OCI-LY1 (cell line): ENCODE measurements at regions not wholly inside any gene's neighbourhood (a gene's known extent, or its start where the extent isn't known, plus 50 kb on each side); places are given as distances from the start of the nearest gene placed in this dataset.

Source experiments
- H2AFZ ChIP-seq: fragments of 200-600 bp; sonication (generic), shearing (Covaris generic); 2 replicates; pipeline ENCODE4 v1.6.0; 2014; ENCODE audit warnings: antibody characterized with exemption, mild to moderate bottlenecking, low read length
- H3F3A ChIP-seq: fragments of 200-600 bp; sonication (generic), shearing (Covaris generic); 2 replicates; pipeline ENCODE4 v1.6.0; 2014; ENCODE audit warnings: mild to moderate bottlenecking, antibody characterized with exemption, low read length, moderate library complexity; ENCODE audit not compliant: insufficient read depth
- H3K27ac ChIP-seq: fragments of 200-600 bp; sonication (generic); 2 replicates; pipeline ENCODE4 v1.5.1; 2014; ENCODE audit warnings: low read length, mixed run types, mild to moderate bottlenecking, low read depth; ENCODE audit not compliant: poor library complexity, severe bottlenecking
- H3K27me3 ChIP-seq: fragments of 200-600 bp; sonication (generic); 2 replicates; pipeline ENCODE4 v1.6.0; 2014; ENCODE audit warnings: antibody characterized with exemption, mild to moderate bottlenecking, low read length, moderate library complexity; ENCODE audit not compliant: insufficient read depth
- H3K36me3 ChIP-seq: fragments of 200-600 bp; sonication (generic); 2 replicates; pipeline ENCODE4 v1.6.1; 2014; ENCODE audit warnings: mild to moderate bottlenecking, antibody characterized with exemption, low read length, moderate library complexity, mixed read lengths; ENCODE audit not compliant: insufficient read depth
- H3K4me1 ChIP-seq: fragments of 200-600 bp; sonication (generic); 2 replicates; pipeline ENCODE4 v1.5.1; 2014; ENCODE audit warnings: mild to moderate bottlenecking, low read length, moderate library complexity; ENCODE audit not compliant: insufficient read depth, severe bottlenecking
- H3K4me2 ChIP-seq: fragments of 200-600 bp; sonication (generic), shearing (Covaris generic); 2 replicates; pipeline ENCODE4 v1.6.1; 2014; ENCODE audit warnings: low read length
- H3K4me3 ChIP-seq: fragments of 200-600 bp; sonication (generic); 2 replicates; pipeline ENCODE4 v1.5.1; 2014; ENCODE audit warnings: low read length, low read depth, mild to moderate bottlenecking, mixed read lengths; ENCODE audit not compliant: poor library complexity, severe bottlenecking
- H3K79me2 ChIP-seq: fragments of 200-600 bp; shearing (Covaris generic); 2 replicates; pipeline ENCODE4 v1.6.1; 2016; ENCODE audit warnings: mixed run types, low read length, mixed read lengths; ENCODE audit not compliant: insufficient read depth
- H3K9ac ChIP-seq: fragments of 200-600 bp; sonication (generic), shearing (Covaris generic); 2 replicates; pipeline ENCODE4 v1.6.1; 2014; ENCODE audit warnings: mild to moderate bottlenecking, low read length, mixed read lengths
- H3K9me2 ChIP-seq: fragments of 200-600 bp; sonication (generic), shearing (Covaris generic); 2 replicates; pipeline ENCODE4 v1.6.1; 2014; ENCODE audit warnings: low read depth, mild to moderate bottlenecking, low read length, mixed read lengths
- H3K9me3 ChIP-seq: fragments of 200-600 bp; shearing (Covaris generic); 2 replicates; pipeline ENCODE4 v1.6.1; 2014; ENCODE audit warnings: low read length, mixed read lengths
- H4K20me1 ChIP-seq: fragments of 200-600 bp; sonication (generic), shearing (Covaris generic); 2 replicates; pipeline ENCODE4 v1.6.0; 2016; ENCODE audit warnings: mild to moderate bottlenecking, low read length; ENCODE audit not compliant: insufficient read depth
- CTCF ChIP-seq: fragments of 200-600 bp; sonication (generic), shearing (Covaris generic); IDR thresholded peaks from 2 replicates; pipeline ENCODE4 v1.5.1; 2017; ENCODE audit warnings: mild to moderate bottlenecking, antibody characterized with exemption, low read length, moderate library complexity, mixed read lengths
- EZH2 ChIP-seq: fragments of 200-600 bp; sonication (generic), shearing (Covaris generic); IDR thresholded peaks from 2 replicates; pipeline ENCODE4 v1.8.0; 2017; ENCODE audit warnings: borderline replicate concordance, mixed run types, mild to moderate bottlenecking, antibody characterized with exemption, low read length, moderate library complexity, mixed read lengths

GRCh38 chr14:97336816-97337215 is 539.6 kb downstream of the VRK1 start:
- Histone ChIP-seq H2AFZ (no peak overlapping the region), H3K4me3 (no peak overlapping the region), H3K9me3 (no peaks in the 10 kb centered on the region), H3K4me1 (no peaks in the 10 kb centered on the region), H3K9ac (no peak overlapping the region), H3F3A (no peaks in the 10 kb centered on the region), H4K20me1 (no peaks in the 10 kb centered on the region), H3K36me3 (no peaks in the 10 kb centered on the region), H3K27ac (no peak overlapping the region), H3K9me2 (no peaks in the 10 kb centered on the region), H3K79me2 (no peaks in the 10 kb centered on the region), H3K27me3 (no peaks in the 10 kb centered on the region), H3K4me2 (no peak overlapping the region)
- TF ChIP-seq EZH2 (no peak), CTCF (no peak)

DNA sequence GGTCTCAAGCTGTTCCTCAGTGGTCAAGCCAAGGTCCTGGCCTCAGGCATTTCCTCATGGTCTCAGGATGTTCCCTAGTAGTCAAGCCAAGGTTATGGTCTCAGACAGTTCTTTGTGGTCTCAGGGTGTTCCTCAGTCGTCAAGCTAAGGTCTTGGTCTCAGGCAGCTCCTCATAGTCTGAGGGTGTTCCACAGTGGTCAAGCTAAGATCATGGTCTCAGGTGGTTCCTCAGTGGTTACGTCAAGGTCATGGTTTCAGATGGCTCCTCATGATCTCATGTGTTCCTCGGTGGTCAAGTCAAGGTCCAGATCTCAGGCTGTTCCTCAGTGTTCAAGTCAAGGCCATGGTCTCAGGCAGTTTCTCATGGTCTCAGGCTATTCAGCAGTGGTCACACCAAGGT is 540.1 kb downstream of the VRK1 start:
- Histone ChIP-seq H3K4me3 (no peak overlapping the region), H2AFZ (no peak overlapping the region), H3K9me2 (no peaks in the 10 kb centered on the region), H3K79me2 (no peaks in the 10 kb centered on the region), H3K9ac (no peak overlapping the region), H3K27ac (no peak overlapping the region), H3K4me1 (no peaks in the 10 kb centered on the region), H3K36me3 (no peaks in the 10 kb centered on the region), H3K27me3 (no peaks in the 10 kb centered on the region), H4K20me1 (no peaks in the 10 kb centered on the region), H3F3A (no peaks in the 10 kb centered on the region), H3K4me2 (no peak overlapping the region), H3K9me3 (no peaks in the 10 kb centered on the region)
- TF ChIP-seq EZH2 (no peak), CTCF (no peak)

- Histone ChIP-seq H3K9me3 (no peaks in the 10 kb centered on the region), H3F3A (no peaks in the 10 kb centered on the region), H3K27me3 (0 out of 2 replicates have a peak, but pooled peaks cover 3% of the 10 kb centered on the region), H3K4me2 (no peak overlapping the region), H3K9me2 (no peaks in the 10 kb centered on the region), H3K9ac (no peak overlapping the region), H3K36me3 (no peaks in the 10 kb centered on the region), H2AFZ (no peak overlapping the region), H3K4me3 (no peak overlapping the region), H3K27ac (no peak overlapping the region), H3K79me2 (no peaks in the 10 kb centered on the region), H4K20me1 (no peaks in the 10 kb centered on the region), H3K4me1 (no peaks in the 10 kb centered on the region)
- TF ChIP-seq CTCF (no peak), EZH2 (no peak)
These were observed 540.5 kb downstream of the VRK1 start for GRCh38 chr14:97337670-97338069.
